ENCODE measurements at regions not wholly inside any gene's neighbourhood (a gene's known extent, or its start where the extent isn't known, plus 50 kb on each side); places are given as distances from the start of the nearest gene placed in this dataset.

DNA sequence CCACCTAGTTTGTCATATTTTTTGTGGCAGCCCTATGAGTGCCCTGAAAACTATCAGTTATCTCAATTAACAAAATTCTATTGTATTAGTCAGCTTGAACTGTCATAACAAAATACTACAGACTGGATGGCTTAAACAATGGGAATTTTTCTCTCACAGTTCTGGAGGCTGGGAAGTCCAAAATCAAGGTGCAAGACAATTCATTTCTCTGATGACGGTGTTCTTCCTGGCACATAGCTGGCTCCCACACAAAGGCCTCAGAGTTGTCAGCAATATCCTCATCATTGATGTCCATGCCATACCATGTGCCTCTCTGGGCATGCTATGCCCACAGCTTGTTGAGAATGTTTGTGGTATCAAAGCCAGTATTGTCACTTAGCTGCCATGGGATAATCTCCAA is 691.9 kb downstream of the NR2F1-AS1 start:
- no peak for ATAC-seq (ENCODE audit: poor library complexity)
- intact Hi-C loops (cut with DNase I), result no loop called here
- DNase-seq, result no peak

DNA sequence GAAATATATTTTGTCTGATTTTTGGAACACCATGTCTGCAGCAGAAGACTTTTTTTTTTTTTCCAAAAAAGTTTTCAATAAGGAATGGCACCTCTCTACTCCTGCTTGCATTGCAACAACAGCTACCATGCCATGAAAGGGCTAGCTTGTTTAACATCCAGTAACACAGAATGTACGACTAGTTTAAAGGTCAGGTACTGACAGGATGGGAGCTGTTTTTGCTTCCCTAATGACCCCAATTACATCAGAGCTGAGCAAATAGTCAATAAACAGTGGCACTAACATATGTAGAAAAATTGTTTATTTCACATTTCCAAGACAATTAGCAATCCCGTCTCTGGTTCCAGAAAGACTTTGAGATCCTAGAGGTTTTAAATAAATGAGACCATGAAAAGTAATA is 693.8 kb downstream of the NR2F1-AS1 start:
- ATAC-seq (ENCODE audit: poor library complexity) (no peak), DNase-seq (no peak)
- intact Hi-C loops (cut with DNase I), result no loop called here

DNA sequence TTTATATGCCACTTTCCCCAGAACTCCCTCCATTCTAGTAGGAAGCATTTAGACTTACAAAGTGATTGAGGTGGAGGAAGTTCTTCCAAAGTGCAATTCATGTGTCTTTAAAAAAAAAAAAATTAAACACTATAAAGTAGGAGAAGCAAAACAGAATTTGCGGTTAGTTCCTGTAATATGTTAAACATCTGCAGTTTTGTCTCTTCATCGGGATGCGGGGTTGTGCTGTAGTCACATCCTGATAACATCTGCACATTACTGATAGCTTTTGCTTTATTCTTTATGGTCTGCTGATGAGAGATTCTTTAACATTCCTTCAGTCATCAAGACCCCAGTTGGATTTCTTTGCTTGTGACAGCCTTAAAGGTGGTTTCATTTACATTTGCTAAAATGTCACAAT is 694.3 kb downstream of the NR2F1-AS1 start:
- no peak for ATAC-seq (ENCODE audit: poor library complexity)
- DNase-seq, result no peak
- intact Hi-C loops (cut with DNase I), result no loop called here

DNA sequence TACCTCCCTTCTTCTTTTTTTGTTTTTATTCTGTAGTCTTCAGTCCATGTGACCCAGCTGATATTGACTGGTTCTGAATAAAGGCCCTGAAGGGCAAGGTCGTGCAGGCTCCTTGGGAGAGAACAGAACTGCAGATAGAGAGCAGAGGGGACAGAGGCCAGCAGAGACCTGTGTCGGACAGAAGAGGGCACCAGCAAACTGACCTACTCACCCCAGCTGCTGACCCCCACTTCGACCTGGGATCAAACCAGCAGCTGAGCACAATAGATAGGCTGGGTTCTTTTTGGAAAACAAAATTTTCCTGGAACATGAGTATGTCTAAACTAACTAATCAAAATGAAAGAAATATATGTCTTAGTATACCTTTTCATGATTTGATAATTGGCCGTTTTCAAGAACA is 695.1 kb downstream of the NR2F1-AS1 start:
- DNase-seq (no peak), ATAC-seq (ENCODE audit: poor library complexity) (no peak)
- intact Hi-C loops (cut with DNase I), result no loop called here

DNA sequence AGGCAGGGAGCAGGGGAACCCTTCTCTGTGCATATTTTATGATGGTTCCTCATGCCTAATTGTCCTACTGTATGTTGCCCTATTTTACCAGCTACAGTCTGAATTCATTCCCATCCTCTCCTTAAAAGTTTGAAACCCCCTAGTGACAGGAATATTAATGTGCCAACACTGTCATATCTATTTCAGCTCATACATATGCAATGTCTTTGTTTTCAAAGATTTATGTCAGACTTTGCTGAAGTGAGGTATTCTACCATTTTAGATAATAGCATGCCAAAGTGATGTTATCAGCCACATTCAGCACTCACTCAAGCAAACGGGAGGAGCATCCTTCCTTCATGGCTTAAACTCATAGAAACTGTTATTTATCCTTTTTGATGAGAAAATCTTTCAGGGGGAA is 696.5 kb downstream of the NR2F1-AS1 start:
- no peak for ATAC-seq (ENCODE audit: poor library complexity)
- intact Hi-C loops (cut with DNase I), result no loop called here

DNA sequence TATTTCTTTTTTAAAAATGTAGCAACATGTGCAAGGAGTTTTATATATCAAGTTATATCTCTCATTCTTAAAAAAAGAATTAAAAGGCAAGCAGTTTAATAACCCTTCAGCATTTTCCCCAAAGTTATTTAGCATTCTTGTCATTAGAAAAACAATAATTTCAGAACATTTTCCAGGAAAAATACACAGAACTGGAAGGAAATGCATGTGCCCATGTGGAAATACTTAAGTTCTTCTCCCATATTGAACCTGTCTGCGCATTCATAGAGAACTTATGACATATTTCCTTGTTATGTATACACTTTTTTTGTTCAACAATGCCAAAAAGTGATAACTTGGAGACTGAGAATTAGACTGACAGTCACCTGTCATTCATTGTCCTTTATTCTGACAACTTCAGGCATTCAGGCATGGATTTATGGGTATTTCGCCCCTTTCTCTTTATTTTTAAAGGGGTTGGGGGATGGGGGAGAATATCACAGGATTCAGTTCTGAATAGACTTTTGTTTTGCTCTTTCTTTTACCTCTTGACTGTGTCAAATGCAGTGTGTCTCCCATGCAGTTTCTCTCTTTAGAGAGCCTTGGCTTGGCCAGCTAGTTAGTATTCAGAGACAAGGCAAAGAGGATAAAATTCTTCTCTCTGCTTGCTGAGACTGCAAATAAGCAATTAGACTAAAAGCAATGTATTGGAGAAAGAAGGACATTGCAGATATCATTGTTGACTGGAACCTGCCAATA is 701.0 kb downstream of the NR2F1-AS1 start:
- DNase-seq (no peak), ATAC-seq (ENCODE audit: poor library complexity) (no peak)
- intact Hi-C loops (cut with DNase I), result no loop called here

More for the DNA sequence above, 696.5 kb downstream of the NR2F1-AS1 start:
- no peak for DNase-seq

DNA sequence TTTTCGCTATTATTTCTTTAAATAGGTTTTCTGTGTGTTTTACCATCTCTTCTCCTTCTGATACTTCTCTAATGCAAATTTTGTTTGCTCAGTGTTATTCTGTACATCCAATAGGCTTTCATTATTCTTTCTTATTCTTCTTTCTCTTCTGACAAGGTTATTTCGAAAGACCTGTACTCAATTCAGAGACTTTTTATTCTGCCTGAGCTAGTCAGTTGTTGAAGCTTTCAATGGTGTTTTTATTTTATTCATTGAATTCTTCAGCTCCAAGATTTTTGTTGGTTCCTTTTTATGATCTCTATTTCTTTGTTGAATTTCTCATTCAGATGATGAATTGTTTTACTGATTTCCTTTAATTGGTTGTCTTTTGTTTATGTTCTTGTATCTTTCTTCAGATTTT is 706.2 kb downstream of the NR2F1-AS1 start:
- intact Hi-C loops (cut with DNase I), result no loop called here
- no peak for DNase-seq
- ATAC-seq (ENCODE audit: poor library complexity), result no peak

DNA sequence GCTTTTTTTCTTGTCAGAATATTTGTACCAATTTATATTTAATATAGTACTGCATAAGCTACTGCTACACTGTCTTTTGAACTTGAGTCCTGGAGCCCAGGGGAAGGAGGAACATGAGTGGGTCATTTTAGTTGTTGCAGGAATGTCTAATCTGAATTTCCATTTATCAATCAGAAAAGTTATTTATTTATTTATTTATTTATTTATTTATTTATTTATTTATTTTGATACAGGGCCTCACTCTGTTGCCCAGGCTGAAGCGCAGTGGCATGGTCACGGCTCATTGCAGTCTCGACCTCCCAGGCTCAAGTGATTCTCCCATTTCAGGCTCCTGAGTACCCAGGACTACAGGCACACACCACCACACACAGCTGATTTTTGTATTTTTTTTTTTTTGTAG is 712.6 kb downstream of the NR2F1-AS1 start:
- intact Hi-C loops (cut with DNase I), result no loop called here
- DNase-seq, result no peak
- ATAC-seq (ENCODE audit: poor library complexity), result no peak

DNA sequence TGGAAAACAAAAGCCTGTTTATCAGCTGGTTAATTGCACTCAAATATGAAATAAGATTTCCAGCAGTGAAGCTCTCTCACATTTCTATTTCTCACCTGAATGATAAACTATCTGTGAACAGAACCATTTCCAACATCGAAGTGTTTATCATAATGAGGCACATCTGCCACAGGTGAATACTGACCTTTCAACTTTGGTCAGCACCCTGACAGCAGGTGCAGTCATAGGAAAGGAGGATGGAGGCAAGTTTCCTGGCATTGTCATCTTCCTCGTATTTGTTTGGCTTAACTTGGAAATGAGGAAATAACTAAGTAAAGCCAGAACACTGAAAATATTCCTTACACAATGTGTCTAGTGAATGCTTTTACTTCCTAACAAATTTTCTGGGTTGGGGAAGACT is 716.4 kb downstream of the NR2F1-AS1 start:
- ATAC-seq (ENCODE audit: poor library complexity) (no peak), DNase-seq (no peak)
- intact Hi-C loops (cut with DNase I), result no loop called here

DNA sequence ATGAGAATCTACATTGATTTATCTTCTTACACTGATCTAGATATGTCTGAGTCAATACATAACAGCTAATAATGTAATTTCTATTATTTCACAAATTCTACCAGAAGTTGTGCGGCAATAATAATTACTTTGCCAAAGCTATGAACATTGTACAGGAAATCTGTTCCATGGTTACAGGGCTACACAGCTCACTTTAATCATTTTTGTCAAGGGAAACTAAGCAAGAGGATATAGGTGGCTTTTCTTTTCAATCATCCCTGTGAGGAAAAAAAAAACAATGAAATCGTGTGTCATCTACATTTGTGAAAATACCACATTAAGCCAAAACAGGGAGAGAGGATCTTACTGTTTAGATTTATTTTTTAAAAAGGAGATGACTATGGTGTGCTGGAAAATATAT is 717.4 kb downstream of the NR2F1-AS1 start:
- ATAC-seq (ENCODE audit: poor library complexity) (no peak), DNase-seq (no peak)
- intact Hi-C loops (cut with DNase I), result no loop called here

DNA sequence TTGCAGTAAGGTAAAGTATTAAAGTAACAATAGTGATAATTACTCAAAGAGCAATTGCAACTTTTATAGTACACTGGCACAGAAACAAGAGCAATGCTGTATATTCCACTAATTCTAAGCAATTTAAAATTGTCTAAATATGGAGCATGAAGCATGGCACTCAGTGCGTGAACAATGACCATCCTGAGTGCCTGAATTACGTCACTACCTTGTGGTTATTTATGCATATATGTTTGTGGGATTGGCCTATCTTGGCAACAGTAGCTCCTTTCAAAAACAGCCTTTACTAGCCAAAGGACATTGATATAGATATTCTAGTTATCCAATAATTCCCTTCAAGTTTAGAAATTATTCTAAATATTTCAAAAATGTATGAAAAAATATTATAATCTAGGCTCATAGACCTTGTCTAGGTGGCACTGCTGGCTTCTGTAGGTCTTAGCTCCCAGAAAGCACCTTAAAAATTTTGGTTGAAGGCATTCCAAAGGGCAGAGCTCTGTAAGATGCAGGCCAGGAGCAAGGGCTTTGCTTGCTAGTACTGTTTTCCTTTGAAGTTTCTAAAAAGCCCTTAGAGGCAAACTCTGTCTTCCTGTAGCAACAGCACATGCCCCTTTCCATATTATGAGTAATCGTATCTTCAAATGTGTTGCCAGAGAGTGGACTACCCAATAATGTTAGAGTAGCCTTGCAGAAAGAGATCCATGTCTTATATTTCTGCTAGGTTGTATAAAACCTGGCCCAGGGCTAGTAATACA is 719.3 kb downstream of the NR2F1-AS1 start:
- intact Hi-C loops (cut with DNase I), result no loop called here
- DNase-seq (no peak), ATAC-seq (ENCODE audit: poor library complexity) (no peak)

DNA sequence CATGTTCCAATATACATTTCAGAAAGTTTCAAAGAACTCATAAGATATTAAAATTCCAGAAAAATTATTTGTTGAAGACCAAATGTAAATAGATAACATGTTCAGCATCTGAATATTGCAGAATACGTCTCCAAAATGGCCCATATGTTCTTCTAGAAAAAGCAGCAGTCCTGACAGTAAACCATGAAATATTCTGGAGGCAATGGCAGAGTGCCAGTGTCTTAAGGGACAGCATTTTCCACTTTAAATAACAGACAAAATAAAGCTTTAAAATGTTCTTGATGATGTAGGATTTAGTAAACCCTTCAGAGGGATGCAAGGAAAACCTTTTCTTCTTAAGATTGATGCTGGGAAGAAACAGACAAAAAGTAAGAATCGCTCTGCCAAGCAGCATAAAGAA is 721.0 kb downstream of the NR2F1-AS1 start:
- intact Hi-C loops (cut with DNase I), result no loop called here

DNA sequence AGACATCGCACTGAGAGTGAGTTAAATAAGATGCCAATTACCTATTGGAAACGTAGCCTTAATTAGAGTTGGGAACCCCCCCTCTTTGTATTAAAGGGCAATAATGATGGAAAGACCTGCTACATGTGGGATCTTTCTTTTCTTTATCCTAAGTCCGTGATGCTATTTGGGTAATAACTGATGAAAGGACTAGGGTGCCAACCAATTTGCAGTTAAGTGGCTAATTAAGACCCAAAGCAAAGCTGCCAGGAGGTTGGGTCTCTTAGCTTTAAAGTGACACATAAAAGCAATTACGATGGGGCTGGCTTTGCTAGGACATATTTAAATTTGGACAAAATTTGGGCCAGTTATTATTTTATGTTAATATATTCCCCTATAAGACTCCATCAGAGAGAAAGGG is 728.8 kb downstream of the NR2F1-AS1 start:
- intact Hi-C loops (cut with DNase I), result no loop called here
- ATAC-seq (ENCODE audit: poor library complexity), result no peak
- no peak for DNase-seq

More for the DNA sequence above, 721.0 kb downstream of the NR2F1-AS1 start:
- ATAC-seq (ENCODE audit: poor library complexity), result no peak
- no peak for DNase-seq

DNA sequence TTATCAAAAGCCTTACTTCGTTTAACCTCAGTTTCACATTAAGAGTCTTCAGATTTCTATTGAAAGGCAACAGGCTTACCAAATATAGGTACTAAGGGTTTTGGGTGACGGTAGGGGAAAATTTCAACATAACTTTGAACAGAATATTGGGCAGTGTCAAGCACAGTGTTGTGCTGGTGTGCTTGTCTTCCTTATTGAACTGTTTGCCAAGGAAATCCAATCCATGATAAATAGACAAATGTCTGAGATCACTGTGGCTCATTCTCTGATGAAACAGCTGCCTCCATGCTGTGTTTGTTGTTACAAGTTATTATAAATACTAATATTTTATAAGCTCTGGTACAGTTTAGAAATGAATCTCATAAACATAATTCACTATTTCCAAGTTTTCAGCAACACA is 730.1 kb downstream of the NR2F1-AS1 start:
- ATAC-seq (ENCODE audit: poor library complexity) (no peak), DNase-seq (no peak)
- intact Hi-C loops (cut with DNase I), result no loop called here

DNA sequence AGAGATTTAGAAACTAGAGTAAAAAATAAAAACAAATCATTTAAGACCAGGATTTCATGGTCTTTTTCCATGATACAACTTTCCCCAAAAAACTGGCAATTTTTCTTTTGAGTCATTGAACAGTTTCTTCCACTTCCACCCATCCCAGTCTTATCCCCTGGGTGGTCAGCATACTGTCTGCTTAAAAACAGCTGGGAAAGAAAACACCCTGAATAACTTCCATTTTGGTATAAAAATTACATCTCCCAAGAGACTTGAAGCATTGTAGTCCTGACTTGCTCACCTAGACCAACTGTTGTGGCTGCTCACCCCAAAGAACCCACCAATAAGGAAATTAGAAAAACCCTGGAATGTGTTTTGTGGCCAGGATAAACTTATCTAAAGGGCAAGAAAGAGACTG is 731.3 kb downstream of the NR2F1-AS1 start:
- DNase-seq, result no peak
- no peak for ATAC-seq (ENCODE audit: poor library complexity)
- intact Hi-C loops (cut with DNase I), result no loop called here

DNA sequence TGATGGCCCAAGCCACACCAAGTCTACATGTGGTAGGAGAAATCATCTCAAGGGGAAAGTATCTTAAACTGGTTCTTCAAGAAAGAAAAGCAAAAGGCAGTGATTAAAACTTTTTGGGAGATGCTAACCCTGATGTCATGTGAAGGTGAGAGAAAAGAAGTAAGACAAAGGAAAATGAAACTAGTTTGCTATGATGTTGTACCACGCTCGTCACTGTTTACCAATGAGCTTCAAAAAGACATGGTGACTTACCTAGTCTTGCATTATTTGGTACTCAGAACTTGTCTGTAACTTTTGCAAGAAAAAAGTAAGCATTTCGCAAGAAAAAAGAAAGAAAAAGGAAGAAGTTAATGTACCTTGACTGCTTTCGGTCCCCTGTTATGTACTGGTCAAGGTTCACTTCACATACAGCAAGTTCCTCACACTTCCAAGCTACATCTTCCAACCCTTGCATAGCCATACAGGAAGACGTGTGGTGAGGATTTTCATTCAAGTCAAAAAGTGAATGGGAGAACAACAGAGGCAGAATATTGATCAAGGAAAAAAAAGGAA is 739.3 kb downstream of the NR2F1-AS1 start:
- intact Hi-C loops (cut with DNase I), result no loop called here
- ATAC-seq (ENCODE audit: poor library complexity), result no peak
- DNase-seq, result no peak

DNA sequence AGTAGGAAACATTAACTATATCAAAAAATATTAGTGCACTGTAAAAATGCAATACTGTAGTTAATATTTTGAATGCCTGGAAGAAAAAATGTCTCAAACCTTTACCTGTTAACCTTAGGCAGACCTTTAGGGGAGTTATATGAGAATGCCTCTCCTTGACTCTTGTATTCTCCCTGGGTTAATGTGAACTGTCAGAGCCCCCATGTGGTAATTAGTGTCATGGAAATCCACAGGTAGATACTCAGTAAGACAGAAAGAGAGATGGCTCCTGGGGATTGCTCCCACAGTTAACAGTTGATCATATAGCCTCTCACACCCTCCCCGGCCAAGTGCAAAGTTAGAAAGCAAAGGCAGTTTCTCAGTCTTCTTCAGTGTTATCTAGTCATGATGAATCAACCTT is 742.8 kb downstream of the NR2F1-AS1 start:
- ATAC-seq (ENCODE audit: poor library complexity), result no peak
- intact Hi-C loops (cut with DNase I), result no loop called here
- no peak for DNase-seq

DNA sequence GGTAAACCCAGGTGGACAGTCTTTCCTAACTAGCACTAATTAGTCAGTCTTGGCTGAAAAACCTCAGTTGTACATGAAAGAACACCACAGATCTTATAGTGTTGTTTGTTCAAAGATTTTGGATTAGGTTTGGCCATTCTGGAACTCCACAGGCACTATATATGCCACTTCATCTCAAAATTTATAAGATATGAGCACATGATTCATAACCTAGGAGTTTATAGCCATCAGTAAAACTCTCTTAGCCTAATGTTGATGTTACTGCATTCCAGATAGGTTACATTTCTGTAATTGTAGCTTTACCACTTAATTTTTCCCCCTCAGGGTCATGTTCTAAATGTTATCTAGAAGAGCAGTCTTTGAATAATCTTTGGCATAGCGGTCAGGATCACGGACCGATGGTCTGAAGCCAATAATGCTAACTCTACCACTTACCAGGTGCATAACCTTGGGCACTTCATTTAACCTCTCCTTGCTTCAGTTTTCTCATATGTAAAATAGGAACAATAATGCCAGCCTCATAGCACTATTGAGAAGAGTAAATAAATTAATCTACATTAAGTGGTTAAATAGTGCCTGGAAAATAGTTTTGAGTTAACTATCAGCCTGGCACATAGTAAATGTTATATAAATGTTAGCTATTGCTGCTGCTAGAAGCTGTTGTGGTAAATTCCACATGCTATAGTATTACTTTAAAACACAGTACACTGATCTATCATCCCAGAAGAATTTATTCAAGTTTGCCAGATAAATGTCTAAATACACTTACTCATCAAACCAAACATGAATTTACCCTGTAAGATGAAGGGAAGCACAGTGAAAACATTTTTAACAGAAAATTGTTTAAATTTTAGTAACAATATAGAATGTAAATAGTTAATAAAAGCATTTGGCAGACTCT is 743.9 kb downstream of the NR2F1-AS1 start:
- ATAC-seq (ENCODE audit: poor library complexity), result no peak
- intact Hi-C loops (cut with DNase I), result no loop called here
- DNase-seq, result no peak

DNA sequence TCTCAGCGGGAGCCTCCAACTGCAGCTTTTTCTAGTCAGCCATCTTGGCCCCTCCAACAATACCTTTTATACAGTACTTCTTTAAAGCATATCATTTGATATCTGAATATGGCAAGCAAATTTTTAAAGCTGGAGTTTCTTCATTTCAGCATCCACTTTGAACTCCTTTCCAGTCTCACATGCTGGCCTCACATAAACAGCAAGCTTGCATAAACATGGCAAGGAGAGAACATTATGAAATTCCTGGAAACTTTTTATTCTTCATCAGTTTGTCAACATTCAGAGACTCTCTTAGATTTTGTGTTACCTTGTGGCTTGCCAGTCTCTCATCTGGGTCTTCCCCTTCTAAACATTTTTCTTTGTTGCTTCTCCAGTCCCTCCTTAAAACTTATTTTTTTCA is 745.3 kb downstream of the NR2F1-AS1 start:
- intact Hi-C loops (cut with DNase I), result no loop called here
- ATAC-seq (ENCODE audit: poor library complexity) (no peak), DNase-seq (no peak)
